A673 (cell line): ENCODE measurements at regions not wholly inside any gene's neighbourhood (a gene's known extent, or its start where the extent isn't known, plus 50 kb on each side); places are given as distances from the start of the nearest gene placed in this dataset.

Experiments
- EZH2 ChIP-seq: fragments of 200-600 bp; sonication (generic); IDR thresholded peaks from 2 replicates; pipeline ENCODE4 v1.6.1; 2017; ENCODE audit warnings: borderline replicate concordance, low read depth, mild to moderate bottlenecking, mixed read lengths, antibody characterized with exemption, low read length; ENCODE audit not compliant: poor library complexity, severe bottlenecking
- TF ChIP-seq, protein P1 (sequence below): fragments of 300-800, 200-600 bp; sonication (generic); conservative IDR thresholded peaks from 2 replicates; pipeline ENCODE4 v1.5.1; 2017; ENCODE audit warnings: low read depth, mild to moderate bottlenecking, antibody characterized with exemption, low read length, moderate library complexity, mixed read lengths

DNA sequence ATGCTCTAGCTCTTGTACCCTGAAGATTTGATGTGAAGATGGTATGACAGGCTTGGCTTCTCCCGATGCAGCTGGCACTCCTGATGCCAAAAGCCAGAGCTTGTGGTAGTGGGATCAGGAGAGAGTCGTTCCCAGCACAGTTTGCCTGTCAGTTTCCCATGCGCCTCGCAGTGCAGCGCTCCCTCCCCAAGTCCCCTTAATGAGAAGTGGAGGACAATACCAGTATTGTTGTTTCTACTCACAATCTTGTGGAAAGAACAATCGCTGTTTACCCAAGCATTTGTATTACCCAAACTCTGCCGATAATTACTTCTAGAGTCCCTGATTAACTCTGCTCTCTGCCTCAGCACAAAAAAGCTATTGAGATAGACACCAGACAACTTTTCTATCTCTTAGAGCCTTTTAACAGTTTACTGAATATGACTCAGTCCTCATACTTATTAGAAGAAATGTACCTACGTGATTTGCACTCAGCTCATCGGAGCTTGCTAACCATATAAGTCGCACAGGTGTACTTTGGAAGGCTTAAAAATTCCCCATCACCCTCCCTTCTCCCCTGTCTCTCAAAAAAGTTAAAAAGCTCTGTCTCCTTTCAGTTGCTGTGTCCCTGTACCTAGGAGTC lies 283.2 kb upstream of the TMEM161B start:
- TF ChIP-seq, protein P1, sequence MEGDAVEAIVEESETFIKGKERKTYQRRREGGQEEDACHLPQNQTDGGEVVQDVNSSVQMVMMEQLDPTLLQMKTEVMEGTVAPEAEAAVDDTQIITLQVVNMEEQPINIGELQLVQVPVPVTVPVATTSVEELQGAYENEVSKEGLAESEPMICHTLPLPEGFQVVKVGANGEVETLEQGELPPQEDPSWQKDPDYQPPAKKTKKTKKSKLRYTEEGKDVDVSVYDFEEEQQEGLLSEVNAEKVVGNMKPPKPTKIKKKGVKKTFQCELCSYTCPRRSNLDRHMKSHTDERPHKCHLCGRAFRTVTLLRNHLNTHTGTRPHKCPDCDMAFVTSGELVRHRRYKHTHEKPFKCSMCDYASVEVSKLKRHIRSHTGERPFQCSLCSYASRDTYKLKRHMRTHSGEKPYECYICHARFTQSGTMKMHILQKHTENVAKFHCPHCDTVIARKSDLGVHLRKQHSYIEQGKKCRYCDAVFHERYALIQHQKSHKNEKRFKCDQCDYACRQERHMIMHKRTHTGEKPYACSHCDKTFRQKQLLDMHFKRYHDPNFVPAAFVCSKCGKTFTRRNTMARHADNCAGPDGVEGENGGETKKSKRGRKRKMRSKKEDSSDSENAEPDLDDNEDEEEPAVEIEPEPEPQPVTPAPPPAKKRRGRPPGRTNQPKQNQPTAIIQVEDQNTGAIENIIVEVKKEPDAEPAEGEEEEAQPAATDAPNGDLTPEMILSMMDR = no peak
- no peak for TF ChIP-seq EZH2
